SK-N-SH treated with all-trans-retinoic acid at 6 μM for 48 hours (cell line): ENCODE measurements at regions not wholly inside any gene's neighbourhood (a gene's known extent, or its start where the extent isn't known, plus 50 kb on each side); places are given as distances from the start of the nearest gene placed in this dataset.

Experiments used
- ATAC-seq: fragments of 200-7000 bp; cut with Tn5 transposase; 3 replicates; pipeline ENCODE4 v1.9.1; 2020; ENCODE audit warnings: mild to moderate bottlenecking, moderate library complexity
- ARNTL ChIP-seq: fragments of 450-650 bp; formaldehyde crosslinking; IDR thresholded peaks from 2 replicates; pipeline ENCODE4 v1.5.0; 2020; ENCODE audit warnings: low read depth, mild to moderate bottlenecking, moderate library complexity, borderline replicate concordance
- BACH2 ChIP-seq: fragments of 250-450 bp; sonication (Bioruptor Pico); IDR thresholded peaks from 2 replicates; pipeline ENCODE4 v1.9.0; 2021; ENCODE audit warnings: mild to moderate bottlenecking, borderline replicate concordance
- CSDC2 ChIP-seq: fragments of 250-450 bp; sonication (Bioruptor Pico); IDR thresholded peaks from 2 replicates; pipeline ENCODE4 v1.5.0; 2020; ENCODE audit warnings: mild to moderate bottlenecking, moderate library complexity
- ESRRG ChIP-seq: fragments of 250-450 bp; sonication (Bioruptor Pico); IDR thresholded peaks from 2 replicates; pipeline ENCODE4 v1.6.1; 2021; ENCODE audit warnings: mild to moderate bottlenecking
- GLIS3 ChIP-seq: fragments of 250-450 bp; sonication (Bioruptor Pico); IDR thresholded peaks from 2 replicates; pipeline ENCODE4 v1.5.0; 2020; ENCODE audit warnings: mild to moderate bottlenecking, moderate library complexity
- ISL1 ChIP-seq: fragments of 250-450 bp; sonication (Bioruptor Pico); IDR thresholded peaks from 2 replicates; pipeline ENCODE4 v2.1.2; 2022; ENCODE audit warnings: mild to moderate bottlenecking, moderate library complexity
- OSR1 ChIP-seq: fragments of 250-450 bp; sonication (Bioruptor Pico); IDR thresholded peaks from 2 replicates; pipeline ENCODE4 v1.8.0; 2022; ENCODE audit warnings: moderate library complexity, mild to moderate bottlenecking, inconsistent platforms
- PPARA ChIP-seq: fragments of 250-450 bp; sonication (Bioruptor Pico); IDR thresholded peaks from 2 replicates; pipeline ENCODE4 v1.5.0; 2020; ENCODE audit warnings: mild to moderate bottlenecking, borderline replicate concordance
- RARB ChIP-seq: fragments of 250-450 bp; sonication (Bioruptor Pico); IDR thresholded peaks from 2 replicates; pipeline ENCODE4 v1.8.0; 2021; ENCODE audit warnings: mild to moderate bottlenecking, moderate library complexity
- SNAI2 ChIP-seq: fragments of 250-450 bp; sonication (Bioruptor Pico); IDR thresholded peaks from 2 replicates; pipeline ENCODE4 v1.5.0; 2020; ENCODE audit warnings: mild to moderate bottlenecking, moderate library complexity
- TCF4 ChIP-seq: fragments of 250-450 bp; sonication (Bioruptor Pico); IDR thresholded peaks from 2 replicates; pipeline ENCODE4 v1.8.0; 2021; ENCODE audit warnings: mild to moderate bottlenecking, moderate library complexity, borderline replicate concordance
- TOX ChIP-seq: fragments of 250-450 bp; sonication (Bioruptor Pico); IDR thresholded peaks from 2 replicates; pipeline ENCODE4 v1.8.0; 2021; ENCODE audit warnings: mild to moderate bottlenecking, moderate library complexity, borderline replicate concordance
- ZC3H10 ChIP-seq: fragments of 250-450 bp; sonication (Bioruptor Pico); IDR thresholded peaks from 2 replicates; pipeline ENCODE4 v1.5.1; 2021; ENCODE audit warnings: mild to moderate bottlenecking, moderate library complexity
- ZFP3 ChIP-seq: fragments of 250-450 bp; sonication (Bioruptor Pico); IDR thresholded peaks from 2 replicates; pipeline ENCODE4 v1.5.0; 2020; ENCODE audit warnings: mild to moderate bottlenecking, moderate library complexity
- ZFP30 ChIP-seq: fragments of 450-650 bp; formaldehyde crosslinking; IDR thresholded peaks from 2 replicates; pipeline ENCODE4 v1.5.0; 2022; ENCODE audit warnings: mild to moderate bottlenecking, moderate library complexity
- ZNF565 ChIP-seq: fragments of 450-650 bp; formaldehyde crosslinking; conservative IDR thresholded peaks from 2 replicates; pipeline ENCODE4 v1.5.0; 2020; ENCODE audit warnings: low read depth, mild to moderate bottlenecking, moderate library complexity
- ZNF70 ChIP-seq: fragments of 450-650 bp; formaldehyde crosslinking; IDR thresholded peaks from 2 replicates; pipeline ENCODE4 v1.5.0; 2020; ENCODE audit warnings: mild to moderate bottlenecking, moderate library complexity
- ZNF8 ChIP-seq: fragments of 450-650 bp; formaldehyde crosslinking; IDR thresholded peaks from 2 replicates; pipeline ENCODE4 v1.5.0; 2020; ENCODE audit warnings: mild to moderate bottlenecking, moderate library complexity
- TF ChIP-seq, protein P1 (sequence below): fragments of 250-450 bp; sonication (Bioruptor Pico); IDR thresholded peaks from 2 replicates; pipeline ENCODE4 v1.8.0; 2020; ENCODE audit warnings: mild to moderate bottlenecking, moderate library complexity, borderline replicate concordance
- TF ChIP-seq, protein P2 (sequence below): fragments of 250-450 bp; sonication (Bioruptor Pico); IDR thresholded peaks from 2 replicates; pipeline ENCODE4 v1.5.0; 2020; ENCODE audit warnings: mild to moderate bottlenecking, moderate library complexity
- TF ChIP-seq, protein P3 (sequence below): fragments of 250-450 bp; sonication (Bioruptor Pico); IDR thresholded peaks from 2 replicates; pipeline ENCODE4 v1.8.0; 2021; ENCODE audit warnings: low read depth, mild to moderate bottlenecking, moderate library complexity, borderline replicate concordance
- TF ChIP-seq, protein P4 (sequence below): fragments of 250-450 bp; sonication (Bioruptor Pico); IDR thresholded peaks from 2 replicates; pipeline ENCODE4 v1.5.1; 2021; ENCODE audit warnings: mild to moderate bottlenecking, moderate library complexity
- TF ChIP-seq, protein P5 (sequence below): fragments of 250-450 bp; sonication (Bioruptor Pico); IDR thresholded peaks from 2 replicates; pipeline ENCODE4 v1.5.1; 2020; ENCODE audit warnings: low read depth, mild to moderate bottlenecking, moderate library complexity

DNA sequence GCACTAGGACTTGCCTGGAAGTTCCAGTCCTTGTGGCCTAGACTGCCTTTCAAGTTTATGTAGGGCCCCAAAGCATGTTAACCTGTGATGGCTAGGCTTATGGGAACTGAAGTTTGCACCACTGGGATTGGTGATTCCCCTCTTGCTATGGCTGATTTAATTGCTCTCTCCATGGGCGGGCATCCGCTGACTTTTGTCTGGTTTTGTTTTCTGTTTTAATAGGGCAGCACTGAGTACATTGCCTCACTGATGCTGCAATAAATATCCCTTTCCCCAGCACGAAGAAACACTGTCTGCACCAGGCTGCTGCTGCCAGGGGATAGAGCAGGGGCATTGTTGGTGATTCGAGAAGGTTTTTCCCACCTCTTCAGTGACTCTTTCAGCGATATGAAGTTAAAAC lies 73.3 kb upstream of the PDE4B start:
- ATAC-seq = no peak

DNA sequence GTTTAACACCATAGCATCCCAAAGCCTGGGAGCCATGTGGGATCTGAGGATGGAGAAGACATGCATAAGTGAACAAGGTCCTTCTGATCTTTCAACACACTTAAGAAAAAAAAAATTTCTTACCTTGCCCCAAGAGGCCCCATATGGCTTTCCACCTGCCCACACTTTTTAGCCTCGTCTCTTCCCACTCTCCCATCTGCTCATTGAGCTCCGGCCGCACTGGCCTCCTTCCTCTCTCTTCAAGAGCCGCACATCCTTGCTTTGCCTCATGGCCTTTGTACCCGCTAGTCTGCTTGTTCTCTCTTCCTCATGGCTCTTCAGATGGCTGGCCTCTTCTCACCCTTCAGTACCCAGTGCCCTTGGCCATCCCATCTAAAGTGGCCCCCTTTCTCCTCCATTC lies 70.2 kb upstream of the PDE4B start:
- ATAC-seq = no peak
- TF ChIP-seq GLIS3 (CRISPR knock-in tag) (no peak), ISL1 (CRISPR knock-in tag) (no peak), ZNF565 (no peak), CSDC2 (CRISPR knock-in tag) (no peak), TCF4 (CRISPR knock-in tag) (no peak), ZFP3 (no peak), TOX (CRISPR knock-in tag) (no peak), RARB (CRISPR knock-in tag) (no peak), OSR1 (no peak), ZNF8 (no peak)
- TF ChIP-seq, protein P1, sequence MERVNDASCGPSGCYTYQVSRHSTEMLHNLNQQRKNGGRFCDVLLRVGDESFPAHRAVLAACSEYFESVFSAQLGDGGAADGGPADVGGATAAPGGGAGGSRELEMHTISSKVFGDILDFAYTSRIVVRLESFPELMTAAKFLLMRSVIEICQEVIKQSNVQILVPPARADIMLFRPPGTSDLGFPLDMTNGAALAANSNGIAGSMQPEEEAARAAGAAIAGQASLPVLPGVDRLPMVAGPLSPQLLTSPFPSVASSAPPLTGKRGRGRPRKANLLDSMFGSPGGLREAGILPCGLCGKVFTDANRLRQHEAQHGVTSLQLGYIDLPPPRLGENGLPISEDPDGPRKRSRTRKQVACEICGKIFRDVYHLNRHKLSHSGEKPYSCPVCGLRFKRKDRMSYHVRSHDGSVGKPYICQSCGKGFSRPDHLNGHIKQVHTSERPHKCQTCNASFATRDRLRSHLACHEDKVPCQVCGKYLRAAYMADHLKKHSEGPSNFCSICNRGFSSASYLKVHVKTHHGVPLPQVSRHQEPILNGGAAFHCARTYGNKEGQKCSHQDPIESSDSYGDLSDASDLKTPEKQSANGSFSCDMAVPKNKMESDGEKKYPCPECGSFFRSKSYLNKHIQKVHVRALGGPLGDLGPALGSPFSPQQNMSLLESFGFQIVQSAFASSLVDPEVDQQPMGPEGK (CRISPR knock-in tag) = no peak
- TF ChIP-seq, protein P2, sequence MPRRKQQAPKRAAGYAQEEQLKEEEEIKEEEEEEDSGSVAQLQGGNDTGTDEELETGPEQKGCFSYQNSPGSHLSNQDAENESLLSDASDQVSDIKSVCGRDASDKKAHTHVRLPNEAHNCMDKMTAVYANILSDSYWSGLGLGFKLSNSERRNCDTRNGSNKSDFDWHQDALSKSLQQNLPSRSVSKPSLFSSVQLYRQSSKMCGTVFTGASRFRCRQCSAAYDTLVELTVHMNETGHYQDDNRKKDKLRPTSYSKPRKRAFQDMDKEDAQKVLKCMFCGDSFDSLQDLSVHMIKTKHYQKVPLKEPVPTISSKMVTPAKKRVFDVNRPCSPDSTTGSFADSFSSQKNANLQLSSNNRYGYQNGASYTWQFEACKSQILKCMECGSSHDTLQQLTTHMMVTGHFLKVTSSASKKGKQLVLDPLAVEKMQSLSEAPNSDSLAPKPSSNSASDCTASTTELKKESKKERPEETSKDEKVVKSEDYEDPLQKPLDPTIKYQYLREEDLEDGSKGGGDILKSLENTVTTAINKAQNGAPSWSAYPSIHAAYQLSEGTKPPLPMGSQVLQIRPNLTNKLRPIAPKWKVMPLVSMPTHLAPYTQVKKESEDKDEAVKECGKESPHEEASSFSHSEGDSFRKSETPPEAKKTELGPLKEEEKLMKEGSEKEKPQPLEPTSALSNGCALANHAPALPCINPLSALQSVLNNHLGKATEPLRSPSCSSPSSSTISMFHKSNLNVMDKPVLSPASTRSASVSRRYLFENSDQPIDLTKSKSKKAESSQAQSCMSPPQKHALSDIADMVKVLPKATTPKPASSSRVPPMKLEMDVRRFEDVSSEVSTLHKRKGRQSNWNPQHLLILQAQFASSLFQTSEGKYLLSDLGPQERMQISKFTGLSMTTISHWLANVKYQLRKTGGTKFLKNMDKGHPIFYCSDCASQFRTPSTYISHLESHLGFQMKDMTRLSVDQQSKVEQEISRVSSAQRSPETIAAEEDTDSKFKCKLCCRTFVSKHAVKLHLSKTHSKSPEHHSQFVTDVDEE (CRISPR knock-in tag) = no peak

More for the DNA sequence above, 73.3 kb upstream of the PDE4B start:
- TF ChIP-seq PPARA (no peak), SNAI2 (CRISPR knock-in tag) (no peak), ISL1 (CRISPR knock-in tag) (no peak), GLIS3 (CRISPR knock-in tag) (no peak), ESRRG (no peak), ZNF70 (CRISPR knock-in tag) (no peak), BACH2 (no peak), RARB (CRISPR knock-in tag) (no peak), ZFP3 (no peak), ZFP30 (CRISPR knock-in tag) (no peak), ZNF8 (no peak), ARNTL (CRISPR knock-in tag) (no peak), TOX (CRISPR knock-in tag) (no peak), ZNF565 (no peak), ZC3H10 (CRISPR knock-in tag) (no peak)
- TF ChIP-seq, protein P3, sequence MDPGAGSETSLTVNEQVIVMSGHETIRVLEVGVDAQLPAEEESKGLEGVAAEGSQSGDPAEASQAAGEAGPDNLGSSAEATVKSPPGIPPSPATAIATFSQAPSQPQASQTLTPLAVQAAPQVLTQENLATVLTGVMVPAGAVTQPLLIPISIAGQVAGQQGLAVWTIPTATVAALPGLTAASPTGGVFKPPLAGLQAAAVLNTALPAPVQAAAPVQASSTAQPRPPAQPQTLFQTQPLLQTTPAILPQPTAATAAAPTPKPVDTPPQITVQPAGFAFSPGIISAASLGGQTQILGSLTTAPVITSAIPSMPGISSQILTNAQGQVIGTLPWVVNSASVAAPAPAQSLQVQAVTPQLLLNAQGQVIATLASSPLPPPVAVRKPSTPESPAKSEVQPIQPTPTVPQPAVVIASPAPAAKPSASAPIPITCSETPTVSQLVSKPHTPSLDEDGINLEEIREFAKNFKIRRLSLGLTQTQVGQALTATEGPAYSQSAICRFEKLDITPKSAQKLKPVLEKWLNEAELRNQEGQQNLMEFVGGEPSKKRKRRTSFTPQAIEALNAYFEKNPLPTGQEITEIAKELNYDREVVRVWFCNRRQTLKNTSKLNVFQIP (CRISPR knock-in tag) = no peak
- TF ChIP-seq, protein P1 (CRISPR knock-in tag) = no peak
- TF ChIP-seq, protein P4, sequence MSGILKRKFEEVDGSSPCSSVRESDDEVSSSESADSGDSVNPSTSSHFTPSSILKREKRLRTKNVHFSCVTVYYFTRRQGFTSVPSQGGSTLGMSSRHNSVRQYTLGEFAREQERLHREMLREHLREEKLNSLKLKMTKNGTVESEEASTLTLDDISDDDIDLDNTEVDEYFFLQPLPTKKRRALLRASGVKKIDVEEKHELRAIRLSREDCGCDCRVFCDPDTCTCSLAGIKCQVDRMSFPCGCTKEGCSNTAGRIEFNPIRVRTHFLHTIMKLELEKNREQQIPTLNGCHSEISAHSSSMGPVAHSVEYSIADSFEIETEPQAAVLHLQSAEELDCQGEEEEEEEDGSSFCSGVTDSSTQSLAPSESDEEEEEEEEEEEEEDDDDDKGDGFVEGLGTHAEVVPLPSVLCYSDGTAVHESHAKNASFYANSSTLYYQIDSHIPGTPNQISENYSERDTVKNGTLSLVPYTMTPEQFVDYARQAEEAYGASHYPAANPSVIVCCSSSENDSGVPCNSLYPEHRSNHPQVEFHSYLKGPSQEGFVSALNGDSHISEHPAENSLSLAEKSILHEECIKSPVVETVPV (CRISPR knock-in tag) = no peak
- TF ChIP-seq, protein P2 (CRISPR knock-in tag) = no peak
- TF ChIP-seq, protein P5, sequence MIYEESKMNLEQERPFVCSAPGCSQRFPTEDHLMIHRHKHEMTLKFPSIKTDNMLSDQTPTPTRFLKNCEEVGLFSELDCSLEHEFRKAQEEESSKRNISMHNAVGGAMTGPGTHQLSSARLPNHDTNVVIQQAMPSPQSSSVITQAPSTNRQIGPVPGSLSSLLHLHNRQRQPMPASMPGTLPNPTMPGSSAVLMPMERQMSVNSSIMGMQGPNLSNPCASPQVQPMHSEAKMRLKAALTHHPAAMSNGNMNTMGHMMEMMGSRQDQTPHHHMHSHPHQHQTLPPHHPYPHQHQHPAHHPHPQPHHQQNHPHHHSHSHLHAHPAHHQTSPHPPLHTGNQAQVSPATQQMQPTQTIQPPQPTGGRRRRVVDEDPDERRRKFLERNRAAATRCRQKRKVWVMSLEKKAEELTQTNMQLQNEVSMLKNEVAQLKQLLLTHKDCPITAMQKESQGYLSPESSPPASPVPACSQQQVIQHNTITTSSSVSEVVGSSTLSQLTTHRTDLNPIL = no peak
